ENCODE measurements at regions not wholly inside any gene's neighbourhood (a gene's known extent, or its start where the extent isn't known, plus 50 kb on each side); places are given as distances from the start of the nearest gene placed in this dataset.
"Not testable (repeated sequence)": the region's sequence is repeated elsewhere in the genome, so short reads cannot be mapped to it uniquely, and the experiment has no call there.

- not testable (repeated sequence) for DNase-seq (ENCODE audit: low spot score)
Observed at GRCh38 chr10:53335803-53336422, 563.3 kb upstream of the MBL2 start.

- DNase-seq (ENCODE audit: low spot score) = no peak
Observed at GRCh38 chr10:53331460-53331859, 558.9 kb upstream of the MBL2 start.

GRCh38 chr10:53326401-53327305 lies 554.1 kb upstream of the MBL2 start:
- not testable (repeated sequence) for DNase-seq (ENCODE audit: low spot score)

- DNase-seq (ENCODE audit: low spot score) = no peak
Observed at GRCh38 chr10:53325066-53325465, 552.5 kb upstream of the MBL2 start.

GRCh38 chr10:53315709-53316108 lies 543.1 kb upstream of the MBL2 start:
- DNase-seq (ENCODE audit: low spot score) = no peak

GRCh38 chr10:53314876-53315275 lies 542.3 kb upstream of the MBL2 start:
- peak; percentile 62 for DNase-seq (ENCODE audit: low spot score)

GRCh38 chr10:53298443-53298842 lies 525.9 kb upstream of the MBL2 start:
- DNase-seq (ENCODE audit: low spot score) = no peak

GRCh38 chr10:53284615-53285182 lies 512.1 kb upstream of the MBL2 start:
- no peak for DNase-seq (ENCODE audit: low spot score)

GRCh38 chr10:53276797-53277196 lies 504.2 kb upstream of the MBL2 start:
- DNase-seq (ENCODE audit: low spot score) = no peak

- DNase-seq (ENCODE audit: low spot score) = no peak
Observed at GRCh38 chr10:53269482-53269881, 496.9 kb upstream of the MBL2 start.

- DNase-seq (ENCODE audit: low spot score) = no peak
Observed at GRCh38 chr10:53260213-53260612, 487.6 kb upstream of the MBL2 start.

- DNase-seq (ENCODE audit: low spot score) = no peak
Observed at GRCh38 chr10:53256623-53257022, 484.0 kb upstream of the MBL2 start.

- no peak for DNase-seq (ENCODE audit: low spot score)
Observed at GRCh38 chr10:53255661-53256205, 483.1 kb upstream of the MBL2 start.

GRCh38 chr10:53253221-53253620 lies 480.6 kb upstream of the MBL2 start:
- no peak for DNase-seq (ENCODE audit: low spot score)

GRCh38 chr10:53239873-53240272 lies 467.3 kb upstream of the MBL2 start:
- no peak for DNase-seq (ENCODE audit: low spot score)

GRCh38 chr10:53236941-53237340 lies 464.4 kb upstream of the MBL2 start:
- no peak for DNase-seq (ENCODE audit: low spot score)

GRCh38 chr10:53233749-53234148 lies 461.2 kb upstream of the MBL2 start:
- DNase-seq (ENCODE audit: low spot score) = no peak

GRCh38 chr10:53230651-53231050 lies 458.1 kb upstream of the MBL2 start:
- DNase-seq (ENCODE audit: low spot score) = no peak

- no peak for DNase-seq (ENCODE audit: low spot score)
Observed at GRCh38 chr10:53223851-53224250, 451.3 kb upstream of the MBL2 start.

- no peak for DNase-seq (ENCODE audit: low spot score)
Observed at GRCh38 chr10:53222806-53223205, 450.2 kb upstream of the MBL2 start.

- DNase-seq (ENCODE audit: low spot score) = peak; percentile 11
Observed at GRCh38 chr10:53209944-53210611, 437.5 kb upstream of the MBL2 start.

GRCh38 chr10:53183733-53184132 lies 411.1 kb upstream of the MBL2 start:
- DNase-seq (ENCODE audit: low spot score) = no peak
